H1 (cell line): ENCODE measurements at regions not wholly inside any gene's neighbourhood (a gene's known extent, or its start where the extent isn't known, plus 50 kb on each side); places are given as distances from the start of the nearest gene placed in this dataset.

ENCODE experiments used
- CTCF ChIA-PET: fragments of 300-600 bp; sonication (Branson Sonifier 250); formaldehyde crosslinking; loops from one replicate; lab custom pipeline; 2021; ENCODE audit not compliant: partially characterized antibody; lab: Charles Lee
- POLR2A ChIA-PET: fragments of 300-600 bp; sonication (Branson Sonifier 250); formaldehyde crosslinking; loops from one replicate; lab custom pipeline; 2021; ENCODE audit warnings: inconsistent platforms; ENCODE audit not compliant: partially characterized antibody; lab: Charles Lee
- DNase-seq, 2 experiments: peaks; one replicate each; pipeline versions ENCODE4 v3.0.0 to v3.0.0-alpha.2; 2010 to 2022; ENCODE audit warnings: low spot score in 2 of 2, low read depth in 1 of 2, mixed read lengths in 1 of 2
- FAIRE-seq: peaks from 2 replicates; lab custom pipeline; 2011; peaks lifted over from hg19 to GRCh38; lab: Jason Lieb, UNC
- H2AFZ ChIP-seq: 2 replicates; pipeline ENCODE4 v1.8.1; 2012; ENCODE audit warnings: low read length, inconsistent platforms
- H2AK5ac ChIP-seq: 2 replicates; pipeline ENCODE4 v1.6.1; 2013; ENCODE audit warnings: low read depth, low read length
- H2BK120ac ChIP-seq: replicated peaks from 2 replicates; pipeline ENCODE3; 2013; ENCODE audit warnings: low read depth, low read length, inconsistent platforms
- H2BK12ac ChIP-seq: 2 replicates; pipeline ENCODE4 v1.6.1; 2013; ENCODE audit warnings: low read depth, low read length
- H2BK15ac ChIP-seq: 2 replicates; pipeline ENCODE4 v1.6.1; 2013; ENCODE audit warnings: low read length
- H2BK20ac ChIP-seq: 2 replicates; pipeline ENCODE4 v1.6.1; 2013; ENCODE audit warnings: low read length
- H2BK5ac ChIP-seq: 2 replicates; pipeline ENCODE4 v1.6.1; 2013; ENCODE audit warnings: low read depth, low read length
- H3K14ac ChIP-seq: 2 replicates; pipeline ENCODE4 v1.6.1; 2013; ENCODE audit warnings: inconsistent platforms; ENCODE audit not compliant: insufficient read length
- H3K18ac ChIP-seq: 2 replicates; pipeline ENCODE4 v1.6.1; 2013; ENCODE audit warnings: low read length; ENCODE audit errors: extremely low read depth
- H3K23ac ChIP-seq: 2 replicates; pipeline ENCODE4 v1.6.1; 2013; ENCODE audit warnings: inconsistent platforms; ENCODE audit not compliant: insufficient read length
- H3K23me2 ChIP-seq: 2 replicates; pipeline ENCODE4 v1.6.1; 2013; ENCODE audit warnings: low read depth, low read length
- H3K27ac ChIP-seq: 2 replicates; pipeline ENCODE4 v1.6.1; 2011; ENCODE audit warnings: low read depth, low read length, inconsistent platforms
- H3K27me3 ChIP-seq, 4 experiments: replicated peaks in 1 of 4; 1 replicate in 1 of 4; 2 replicates in 3 of 4; pipeline versions ENCODE4 v1.6.1 to v1.8.1; 2011 to 2013; ENCODE audit warnings: low read length in 3 of 4, mild to moderate bottlenecking in 3 of 4, inconsistent platforms in 2 of 4, mixed read lengths in 2 of 4, moderate library complexity in 1 of 4; ENCODE audit not compliant: control insufficient read depth in 3 of 4, insufficient read depth in 3 of 4; ENCODE audit errors: extremely low read depth in 1 of 4
- H3K36me3 ChIP-seq, 4 experiments: 2 replicates each; pipeline versions ENCODE4 v1.6.1 to v1.8.1; 2011 to 2013; ENCODE audit warnings: mild to moderate bottlenecking in 4 of 4, low read length in 3 of 4, moderate library complexity in 2 of 4, control low read depth in 1 of 4, inconsistent platforms in 1 of 4; ENCODE audit not compliant: insufficient read depth in 4 of 4, control insufficient read depth in 2 of 4
- H3K4ac ChIP-seq: replicated peaks from 2 replicates; pipeline ENCODE3; 2013; ENCODE audit warnings: low read length, low read depth, mixed read lengths, inconsistent platforms; ENCODE audit not compliant: insufficient read length
- H3K4me1 ChIP-seq, 4 experiments: replicated peaks in 1 of 4; 1 replicate in 1 of 4; 2 replicates in 3 of 4; pipeline versions ENCODE4 v1.6.1 to v1.8.1; 2011 to 2013; ENCODE audit warnings: low read length in 3 of 4, inconsistent platforms in 2 of 4, mixed read lengths in 1 of 4; ENCODE audit not compliant: insufficient read depth in 4 of 4, control insufficient read depth in 3 of 4
- H3K4me2 ChIP-seq, 2 experiments: 2 replicates each; pipeline versions ENCODE4 v1.6.1 to v1.8.1; 2011 to 2013; ENCODE audit warnings: low read depth in 2 of 2, low read length in 2 of 2, control low read depth in 1 of 2, inconsistent platforms in 1 of 2, mild to moderate bottlenecking in 1 of 2; ENCODE audit not compliant: insufficient read depth in 1 of 2
- H3K4me3 ChIP-seq, 4 experiments: fragments of 200-600, 300-600 bp in 1 of 4; sonication (generic), shearing (Covaris generic), sonication (Bioruptor Twin) in 1 of 4; 2 replicates each; pipeline versions ENCODE4 v1.5.1 to v1.8.1; 2011 to 2016; ENCODE audit warnings: low read length in 4 of 4, low read depth in 3 of 4, control low read depth in 2 of 4, inconsistent platforms in 2 of 4, mild to moderate bottlenecking in 2 of 4, mixed read lengths in 1 of 4, moderate library complexity in 1 of 4; ENCODE audit not compliant: insufficient read depth in 2 of 4; ENCODE audit errors: extremely low read depth in 1 of 4
- H3K56ac ChIP-seq: replicated peaks from 2 replicates; pipeline ENCODE3; 2013; ENCODE audit warnings: low read depth, mild to moderate bottlenecking, mixed read lengths, low read length, inconsistent platforms; ENCODE audit not compliant: insufficient read length
- H3K79me1 ChIP-seq: 2 replicates; pipeline ENCODE4 v1.6.1; 2013; ENCODE audit warnings: low read depth, low read length, control low read depth
- H3K79me2 ChIP-seq, 2 experiments: 2 replicates each; pipeline versions ENCODE4 v1.6.1 to v1.8.1; 2012 to 2013; ENCODE audit warnings: low read length in 2 of 2, mild to moderate bottlenecking in 2 of 2, inconsistent platforms in 1 of 2; ENCODE audit not compliant: insufficient read depth in 2 of 2, control insufficient read depth in 1 of 2
- H3K9ac ChIP-seq, 4 experiments: replicated peaks in 1 of 4; 1 replicate in 1 of 4; 2 replicates in 3 of 4; pipeline versions ENCODE4 v1.6.1 to v1.8.1; 2011 to 2013; ENCODE audit warnings: low read depth in 3 of 4, low read length in 3 of 4, control low read depth in 2 of 4, mild to moderate bottlenecking in 2 of 4, moderate library complexity in 2 of 4, inconsistent platforms in 1 of 4; ENCODE audit errors: extremely low read depth in 1 of 4
- H3K9me3 ChIP-seq, 2 experiments: 2 replicates each; pipeline versions ENCODE4 v1.6.1 to v1.8.1; 2012 to 2013; ENCODE audit warnings: mild to moderate bottlenecking in 2 of 2, moderate library complexity in 2 of 2, control low read depth in 1 of 2, inconsistent platforms in 1 of 2, low read depth in 1 of 2, low read length in 1 of 2, mixed read lengths in 1 of 2; ENCODE audit not compliant: insufficient read depth in 2 of 2
- H4K20me1 ChIP-seq, 2 experiments: replicated peaks in 1 of 2; 2 replicates each; pipeline versions ENCODE3 to v1.8.1; 2011 to 2013; ENCODE audit warnings: inconsistent platforms in 2 of 2, low read length in 2 of 2, mild to moderate bottlenecking in 1 of 2; ENCODE audit not compliant: insufficient read depth in 2 of 2, control insufficient read depth in 1 of 2
- H4K5ac ChIP-seq: 2 replicates; pipeline ENCODE4 v1.6.1; 2013; ENCODE audit warnings: low read length, low read depth, mixed read lengths, inconsistent platforms; ENCODE audit not compliant: insufficient read length
- H4K8ac ChIP-seq: 2 replicates; pipeline ENCODE4 v1.8.0; 2013; ENCODE audit warnings: mild to moderate bottlenecking, moderate library complexity, low read length, inconsistent platforms; ENCODE audit not compliant: insufficient read depth; ENCODE audit errors: extremely low read depth
- H4K91ac ChIP-seq: replicated peaks from 2 replicates; pipeline ENCODE3; 2013; ENCODE audit warnings: low read length, mixed read lengths, inconsistent platforms; ENCODE audit not compliant: insufficient read length
- RNF2 ChIP-seq: fragments of 200-900, 300-1000 bp; sonication (generic); IDR thresholded peaks from 2 replicates; pipeline ENCODE4 v1.7.1; 2016; ENCODE audit warnings: borderline replicate concordance, low read depth, mild to moderate bottlenecking, antibody characterized with exemption, low read length; ENCODE audit not compliant: poor library complexity, severe bottlenecking; ENCODE audit errors: missing control alignments
- RXRA ChIP-seq: IDR thresholded peaks from 2 replicates; pipeline ENCODE4 v1.6.1; 2011; ENCODE audit warnings: low read depth, mild to moderate bottlenecking, low read length, moderate library complexity; ENCODE audit not compliant: insufficient read depth
- WGBS, 2 experiments: shearing (Covaris generic) in 1 of 2; methylation state at CpG; one replicate each; pipeline versions ENCODE4 v1.1.6 to v1.1.7; 2013 to 2015; ENCODE audit warnings: low lambda C conversion rate in 2 of 2, mixed read lengths in 2 of 2, inconsistent platforms in 1 of 2, low coverage in 1 of 2, missing lambda C conversion rate in 1 of 2; ENCODE audit not compliant: insufficient replicate concordance in 2 of 2, insufficient coverage in 1 of 2, insufficient read length in 1 of 2; ENCODE audit errors: extremely low coverage in 1 of 2, missing lambda C conversion rate in 1 of 2; 5-methylcytosine and 5-hydroxymethylcytosine counted together

DNA sequence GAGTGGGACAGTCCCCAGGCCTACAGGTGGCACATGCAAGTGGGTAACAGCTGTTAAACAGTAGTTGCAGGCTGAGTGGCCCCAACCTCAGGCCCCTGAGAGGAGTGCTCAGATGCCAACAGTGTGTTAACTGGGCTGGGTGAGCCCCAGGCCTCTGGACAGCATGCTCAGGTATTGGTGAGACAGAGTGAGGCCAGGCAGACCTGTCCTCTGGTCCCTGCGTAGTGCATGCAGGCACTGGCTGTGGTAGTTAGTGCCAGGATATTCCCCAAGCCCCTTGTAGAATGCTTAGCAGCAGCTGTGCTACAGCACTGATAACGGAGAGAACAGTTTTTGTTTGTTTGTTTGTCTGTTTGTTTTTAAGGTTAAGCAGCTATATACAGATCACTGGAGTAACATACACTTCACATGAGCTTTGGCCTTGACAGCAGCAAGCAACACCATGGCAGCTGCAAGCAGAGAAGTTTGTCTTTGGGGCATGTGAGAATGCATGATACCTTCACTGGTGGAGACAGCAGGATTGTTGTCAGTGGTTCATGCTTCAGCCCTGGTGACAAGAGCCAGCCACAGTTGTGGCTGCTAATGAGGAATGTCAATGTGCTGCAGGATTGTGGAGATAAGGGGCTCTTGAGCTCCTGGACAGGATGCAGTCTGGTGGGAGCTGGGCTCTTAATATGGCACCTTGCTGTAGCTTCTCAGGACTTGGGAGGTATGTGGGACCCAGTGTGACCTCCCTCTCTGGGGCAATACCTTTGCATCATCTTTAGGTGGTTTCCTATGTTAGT is 614.4 kb downstream of the CDH11 start:
- Histone ChIP-seq H3K4me1 (no peaks in the 10 kb centered on the region), H2BK12ac (no peak overlapping the region), H4K20me1 (no peaks in the 10 kb centered on the region), H3K23me2 (no peaks in the 10 kb centered on the region), H3K56ac (no peak overlapping the region), H2BK20ac (no peak overlapping the region), H3K79me1 (no peaks in the 10 kb centered on the region), H3K4me2 (no peak overlapping the region), H3K9ac (no peak overlapping the region), H2BK15ac (no peak overlapping the region), H3K79me2 (no peaks in the 10 kb centered on the region), H3K4ac (no peak overlapping the region), H2BK120ac (no peak overlapping the region), H3K14ac (no peak overlapping the region), H2AFZ (peak overlapping the region; percentile 24; the same call in 1 of the 2 replicates), H2BK5ac (no peak overlapping the region), H4K8ac (no peak overlapping the region), H3K18ac (no peak overlapping the region), H2AK5ac (no peak overlapping the region), H3K27ac (no peak overlapping the region), H4K5ac (no peak overlapping the region), H3K9me3 (no peaks in the 10 kb centered on the region), H3K36me3 (no peaks in the 10 kb centered on the region), H3K4me3 (no peak overlapping the region), H4K91ac (no peak overlapping the region), H3K23ac (no peak overlapping the region), H3K27me3 (no peaks in the 10 kb centered on the region)
- ChIA-PET CTCF (interaction anchor here (0.5 kb wide), 1 partner anchor 1914 kb away, joined by 3 read pairs; no protein-coding TSS in a partner anchor), POLR2A (no interaction called here)
- FAIRE-seq (no peak), DNase-seq (no peak)
- 88% methylated on average over 2 of the region's 2 CpGs; no CpG with 5 or more reads in 1 of the 2 experiments for WGBS, 2 experiments
- TF ChIP-seq RNF2 (no peak), RXRA (no peak)
